Stimulated activated CD8-positive, alpha-beta memory T cell treated with anti-CD3 and anti-CD28 coated beads, Interleukin-15, amount 100 ng/mL, for 1 hour (primary cell): ENCODE measurements at regions not wholly inside any gene's neighbourhood (a gene's known extent, or its start where the extent isn't known, plus 50 kb on each side); places are given as distances from the start of the nearest gene placed in this dataset.

Experiments
- DNase-seq: peaks from one replicate; pipeline ENCODE4 v3.0.0-alpha.2; 2020; ENCODE audit warnings: low read depth

GRCh38 chr18:4854671-4855070, 342.4 kb downstream of the AKAIN1 start:
- DNase-seq, result no peak

- DNase-seq, result no peak
Measured at GRCh38 chr18:4851301-4851976, 345.6 kb downstream of the AKAIN1 start.

DNA sequence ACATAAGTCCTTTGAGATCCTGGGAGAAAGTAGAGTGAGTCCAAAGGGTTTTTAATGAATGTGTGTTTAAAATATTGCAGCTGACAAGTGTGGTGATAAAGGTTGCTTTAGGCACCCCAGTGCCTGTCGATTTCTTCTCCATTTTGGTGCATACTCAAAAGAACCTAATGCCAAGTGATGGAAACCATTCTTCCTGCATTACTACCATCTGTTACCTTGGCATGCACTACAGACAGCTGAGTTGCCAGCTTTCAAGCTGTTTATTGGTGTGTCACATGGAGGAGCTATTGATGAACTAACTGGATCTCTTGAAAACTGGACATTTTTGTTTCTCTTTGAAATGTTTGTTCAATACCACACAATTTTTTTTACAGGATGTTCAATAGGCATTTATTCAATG, 350.0 kb downstream of the AKAIN1 start:
- no peak for DNase-seq

DNA sequence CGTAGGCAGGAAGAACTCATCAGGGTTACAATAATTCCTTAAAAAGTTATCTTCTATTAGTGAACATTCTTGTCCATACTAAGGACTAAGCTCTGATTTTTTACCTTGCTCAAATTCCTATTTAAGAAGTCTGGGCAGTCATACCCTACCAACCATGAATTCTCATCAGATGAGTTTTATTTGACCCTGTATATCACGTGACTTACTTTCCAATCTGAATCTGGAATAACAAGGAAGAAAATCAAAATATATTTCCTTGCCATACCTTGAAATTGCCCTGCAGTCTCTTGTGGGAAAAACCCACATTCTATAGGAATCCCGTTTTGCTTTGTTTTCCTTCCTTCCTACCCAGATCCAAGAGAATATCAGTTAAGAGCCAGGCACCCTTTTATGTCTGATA, 352.7 kb downstream of the AKAIN1 start:
- no peak for DNase-seq

DNA sequence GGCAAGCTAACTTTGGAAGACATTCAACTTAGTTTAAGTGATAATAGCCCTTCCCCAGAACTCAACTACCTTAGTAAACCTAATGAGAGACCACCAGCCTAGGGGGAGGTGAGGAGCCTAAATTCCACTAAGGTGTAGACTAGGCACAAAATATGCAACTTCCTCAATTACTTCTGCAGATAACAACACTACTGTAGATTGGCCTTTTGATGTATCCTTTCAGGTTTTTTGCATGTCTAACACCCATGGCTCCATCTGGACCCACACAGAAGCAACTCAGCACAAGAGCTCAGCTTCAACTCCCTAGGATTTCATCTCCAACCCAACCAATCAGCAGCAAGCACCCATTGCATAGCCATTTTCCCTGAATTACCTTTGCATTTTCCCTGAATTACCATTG, 353.3 kb downstream of the AKAIN1 start:
- DNase-seq, result no peak

DNA sequence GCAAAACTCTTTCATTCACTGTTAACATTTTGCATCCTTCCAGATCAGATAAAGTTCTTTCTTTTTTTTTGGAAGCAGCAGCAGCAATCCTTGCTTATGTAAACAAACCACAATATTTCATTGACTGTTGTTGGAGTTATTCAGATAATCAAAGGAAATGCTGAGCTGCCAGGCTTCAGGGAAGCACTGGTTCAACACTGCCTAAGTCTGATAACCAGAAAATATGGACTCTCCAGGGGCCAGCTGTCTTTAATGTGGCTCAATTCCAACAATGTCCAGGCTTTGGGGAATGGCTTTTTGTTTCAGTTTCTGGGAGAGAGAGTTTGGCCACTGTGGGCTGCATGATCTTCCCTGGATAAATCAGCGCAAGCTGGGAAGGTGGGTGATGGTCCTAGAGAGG, 354.3 kb downstream of the AKAIN1 start:
- DNase-seq, result no peak

GRCh38 chr18:4842287-4842686, 354.8 kb downstream of the AKAIN1 start:
- DNase-seq, result no peak

DNA sequence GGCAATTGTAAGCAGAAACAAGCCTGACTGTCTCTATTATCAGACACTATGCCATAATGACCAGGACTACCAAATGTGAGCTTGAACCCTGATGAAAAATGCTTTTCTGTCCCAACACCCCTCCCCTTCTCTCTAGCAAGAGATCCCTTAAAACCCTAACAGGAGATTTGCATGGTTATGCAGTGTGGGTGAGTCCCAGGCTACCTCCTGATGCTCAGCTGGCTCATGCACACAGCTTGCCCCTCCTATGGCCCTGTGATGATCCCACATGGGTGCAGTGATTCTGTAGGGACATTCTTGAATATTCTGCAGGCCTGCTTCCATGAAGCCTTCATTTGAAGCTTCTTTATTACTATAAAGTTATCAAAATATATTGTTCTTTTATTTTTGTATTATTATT, 357.4 kb downstream of the AKAIN1 start:
- DNase-seq, result no peak

DNA sequence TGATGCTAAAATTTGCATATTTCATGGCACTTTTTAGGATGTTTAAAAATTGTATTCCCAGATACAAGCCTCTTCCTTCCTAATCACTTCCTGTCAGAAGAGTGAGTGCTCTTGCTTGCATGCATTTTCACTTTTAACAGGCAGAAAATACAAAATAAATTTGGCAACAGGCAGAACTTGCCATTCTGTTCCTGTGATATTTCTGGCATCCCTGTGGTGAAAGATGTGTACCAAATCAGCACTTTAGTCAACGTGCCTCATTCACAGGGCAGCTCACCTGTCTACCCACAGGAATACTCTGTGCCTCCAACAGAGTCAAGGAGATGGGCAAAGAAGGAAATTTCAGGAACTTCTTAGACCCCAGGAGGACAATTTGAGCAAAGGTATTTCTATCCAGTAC, 360.9 kb downstream of the AKAIN1 start:
- no peak for DNase-seq

GRCh38 chr18:4831791-4832375, 365.2 kb downstream of the AKAIN1 start:
- DNase-seq, result no peak

- no peak for DNase-seq
Measured at GRCh38 chr18:4831127-4831526, 365.9 kb downstream of the AKAIN1 start.

GRCh38 chr18:4823091-4823490, 368.0 kb upstream of the DLGAP1 start:
- DNase-seq, result no peak

DNA sequence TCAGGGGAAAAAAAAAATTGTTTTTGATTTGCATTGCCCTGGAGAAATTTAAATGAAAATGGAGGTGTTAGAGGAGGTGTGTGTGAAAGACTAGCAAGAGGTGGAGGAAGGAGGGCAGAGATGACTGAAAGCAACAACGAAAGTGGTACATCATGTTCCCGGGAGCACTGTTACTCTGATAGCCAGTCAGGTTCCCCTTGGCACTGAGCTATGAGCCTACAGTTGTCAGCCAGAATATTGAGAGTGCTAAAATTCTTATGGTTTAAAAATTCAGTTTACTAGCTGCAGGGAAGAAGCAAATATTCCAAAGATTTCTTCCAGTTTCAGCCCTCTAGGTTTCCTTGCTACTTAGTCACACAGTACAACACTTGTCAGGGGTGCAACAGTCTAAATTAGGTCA, 366.7 kb upstream of the DLGAP1 start:
- no peak for DNase-seq

- DNase-seq, result no peak
Measured at GRCh38 chr18:4817665-4818064, 362.6 kb upstream of the DLGAP1 start.

GRCh38 chr18:4813708-4814107, 358.6 kb upstream of the DLGAP1 start:
- DNase-seq, result no peak

DNA sequence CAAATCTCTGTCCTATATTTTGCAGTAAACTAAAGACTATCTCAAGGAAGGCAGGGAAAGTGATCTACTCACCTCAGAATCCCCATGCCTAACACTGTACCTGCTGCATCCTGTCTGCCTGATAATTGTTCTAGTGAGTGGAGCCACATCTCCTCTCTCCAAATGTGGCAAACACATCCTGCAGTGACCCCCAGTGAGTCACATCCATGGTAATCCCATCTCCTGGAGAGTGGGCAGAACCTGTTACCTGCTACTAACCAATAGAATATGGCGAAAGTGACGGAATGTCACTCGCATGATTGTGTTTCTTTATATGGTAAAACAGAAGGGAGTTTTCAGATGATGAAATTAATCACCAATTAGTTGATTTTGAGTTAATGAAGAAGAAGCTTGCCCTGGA, 353.8 kb upstream of the DLGAP1 start:
- no peak for DNase-seq

DNA sequence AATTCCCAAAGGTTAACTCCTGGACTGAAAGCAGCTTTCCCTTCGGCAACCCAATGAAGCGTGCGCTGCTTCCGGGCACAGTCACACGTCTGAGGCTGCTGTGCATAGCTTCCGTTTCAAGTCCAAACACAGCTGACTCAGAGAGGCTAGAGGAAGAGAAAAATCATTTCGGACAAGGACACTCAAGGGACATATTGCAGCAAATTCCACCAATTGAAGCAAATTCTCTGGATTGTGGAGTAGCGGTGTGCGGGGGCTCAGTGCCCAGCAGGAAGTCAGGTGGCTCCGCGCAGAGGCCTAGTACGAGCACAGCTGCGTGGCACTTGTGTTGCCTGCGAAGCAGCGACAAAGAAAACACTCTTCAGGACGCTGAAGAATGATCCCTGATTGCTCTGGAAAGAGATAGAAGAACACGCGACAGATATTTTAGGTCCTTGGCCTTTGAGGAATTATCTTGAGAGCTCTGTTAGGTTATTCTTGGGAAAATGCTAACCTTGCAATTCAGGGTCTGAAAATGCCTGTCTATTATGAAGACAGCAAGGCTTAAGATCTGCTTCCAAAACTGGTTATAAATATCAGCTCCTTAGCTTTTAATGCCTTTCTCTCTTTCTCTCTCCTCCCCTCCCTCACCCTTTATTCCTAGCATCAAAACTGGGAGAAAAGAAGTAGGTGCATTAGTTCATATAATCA, 352.6 kb upstream of the DLGAP1 start:
- no peak for DNase-seq

DNA sequence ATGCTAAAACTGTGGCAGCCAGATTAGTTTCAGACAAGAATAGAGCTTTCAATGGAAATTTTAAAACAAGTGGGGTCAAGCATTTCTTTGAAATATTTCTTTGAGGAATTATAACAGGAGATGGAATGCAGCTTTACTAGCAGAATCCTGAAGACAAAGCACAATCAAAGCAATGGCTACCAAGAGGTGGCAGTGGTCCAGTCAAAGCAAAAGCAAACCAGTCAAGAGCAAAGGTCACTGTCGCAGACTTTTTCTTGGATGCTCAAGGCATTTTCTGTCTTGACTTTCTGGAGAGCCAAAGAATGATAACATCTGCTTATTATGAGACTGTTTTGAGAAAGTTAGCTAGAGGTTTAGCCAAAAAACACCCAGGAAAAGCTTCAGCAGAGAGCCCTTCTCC, 351.2 kb upstream of the DLGAP1 start:
- DNase-seq, result no peak

GRCh38 chr18:4802296-4802695, 347.2 kb upstream of the DLGAP1 start:
- DNase-seq, result no peak

DNA sequence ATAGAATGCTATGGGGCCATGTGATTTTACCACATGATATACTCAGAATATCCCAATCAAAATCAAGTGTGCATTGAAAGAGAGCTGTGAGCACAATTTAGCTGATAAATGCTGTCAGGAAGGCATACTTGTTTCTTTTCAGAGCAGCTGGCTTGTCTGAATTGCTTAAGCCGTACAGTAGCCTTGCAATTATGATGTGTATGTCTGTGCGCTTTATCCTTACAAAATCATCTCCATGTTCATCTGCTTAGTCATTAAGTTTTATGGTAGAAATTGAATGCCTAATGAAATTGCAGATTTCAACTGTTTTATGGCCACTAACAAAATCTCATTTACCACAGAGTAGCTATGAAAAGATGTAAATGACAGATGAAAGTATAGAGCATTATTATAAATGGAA, 346.0 kb upstream of the DLGAP1 start:
- no peak for DNase-seq

DNA sequence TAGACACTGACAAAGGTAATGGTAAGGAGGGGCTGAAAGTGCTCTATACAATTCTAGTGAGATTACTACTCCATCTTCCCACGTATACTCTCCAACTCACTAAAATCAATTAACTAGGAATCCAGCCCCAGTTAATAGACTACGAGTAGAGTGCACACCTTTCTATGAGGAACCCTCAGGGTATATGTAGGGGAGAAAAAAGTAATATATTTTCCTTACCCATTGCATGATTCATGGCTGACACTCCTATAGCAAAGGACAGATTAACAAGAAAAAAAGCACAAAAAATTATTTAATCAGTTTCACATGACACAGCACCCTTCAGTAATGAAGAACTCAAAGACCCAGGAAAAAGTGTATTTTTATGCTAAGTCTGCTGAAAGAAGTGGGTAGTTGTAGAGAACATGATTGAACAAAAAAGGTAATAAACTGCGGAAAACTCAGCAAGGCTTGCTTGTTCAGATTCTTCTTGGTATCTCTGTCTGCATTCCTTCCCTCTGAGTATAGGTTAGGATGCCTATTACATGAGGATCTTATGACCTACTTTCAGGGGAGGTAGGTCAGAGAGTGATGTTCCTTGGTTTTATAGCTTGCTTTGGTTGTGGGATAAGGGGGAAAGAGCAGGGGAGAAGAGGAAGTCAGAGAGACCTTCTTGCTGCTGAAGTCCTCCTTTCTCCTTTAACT, 342.0 kb upstream of the DLGAP1 start:
- no peak for DNase-seq

GRCh38 chr18:4789506-4789905, 334.4 kb upstream of the DLGAP1 start:
- no peak for DNase-seq

- no peak for DNase-seq
Measured at GRCh38 chr18:4781873-4782272, 326.8 kb upstream of the DLGAP1 start.
